Spinal cord (tissue), 9 donors: ENCODE measurements at regions not wholly inside any gene's neighbourhood (a gene's known extent, or its start where the extent isn't known, plus 50 kb on each side); places are given as distances from the start of the nearest gene placed in this dataset.

Experiments used
- DNase-seq, 6 donors: peaks; one replicate each; pipeline versions ENCODE4 v3.0.0 to v3.0.0-alpha.2; 2013 to 2015; ENCODE audit warnings: low spot score in 6 of 6, low read depth in 4 of 6
- H3K27ac ChIP-seq: one replicate; pipeline ENCODE4 v1.5.1; 2013; ENCODE audit warnings: low read depth, low read length, control low read depth
- H3K27me3 ChIP-seq: one replicate; pipeline ENCODE4 v1.6.1; 2013; ENCODE audit warnings: low read length; ENCODE audit not compliant: control insufficient read depth, insufficient read depth
- H3K36me3 ChIP-seq: one replicate; pipeline ENCODE4 v1.6.1; 2013; ENCODE audit warnings: low read length; ENCODE audit not compliant: control insufficient read depth, insufficient read depth
- H3K4me1 ChIP-seq: one replicate; pipeline ENCODE4 v1.6.1; 2013; ENCODE audit warnings: low read length; ENCODE audit not compliant: control insufficient read depth, insufficient read depth
- H3K4me3 ChIP-seq: one replicate; pipeline ENCODE4 v1.5.1; 2013; ENCODE audit warnings: low read depth, low read length, control low read depth
- H3K9me3 ChIP-seq: one replicate; pipeline ENCODE4 v1.6.1; 2013; ENCODE audit warnings: low read length; ENCODE audit not compliant: control insufficient read depth, insufficient read depth
- WGBS: methylation state at CpG from one replicate; pipeline ENCODE4 v1.1.5; 2013; ENCODE audit warnings: missing lambda C conversion rate; ENCODE audit not compliant: insufficient coverage; 5-methylcytosine and 5-hydroxymethylcytosine counted together
- donor health status: healthy.

GRCh38 chr22:47331750-47332149 is 569.3 kb downstream of the TBC1D22A start:
- Histone ChIP-seq H3K4me1 (peaks cover 10% of the 10 kb centered on the region), H3K27me3 (no peaks in the 10 kb centered on the region), H3K27ac (no peak overlapping the region), H3K4me3 (no peak overlapping the region), H3K9me3 (no peaks in the 10 kb centered on the region), H3K36me3 (no peaks in the 10 kb centered on the region)
- DNase-seq, result no peak
- WGBS, result 98% methylated on average over 5 of the region's 8 CpGs

- no peaks in the 10 kb centered on the region for H3K27me3 ChIP-seq
- H3K4me1 ChIP-seq, result peaks cover 10% of the 10 kb centered on the region
- H3K9me3 ChIP-seq, result no peaks in the 10 kb centered on the region
- H3K36me3 ChIP-seq, result no peaks in the 10 kb centered on the region
- H3K4me3 ChIP-seq, result no peak overlapping the region
- DNase-seq, result no peak
- 68% methylated on average over 15 of the region's 18 CpGs for WGBS
- no peak overlapping the region for H3K27ac ChIP-seq
These were observed 567.5 kb downstream of the TBC1D22A start for GRCh38 chr22:47329727-47330650.

- Histone ChIP-seq H3K4me3 (no peak overlapping the region), H3K27me3 (no peaks in the 10 kb centered on the region), H3K4me1 (peaks cover 7% of the 10 kb centered on the region), H3K27ac (no peak overlapping the region), H3K9me3 (no peaks in the 10 kb centered on the region), H3K36me3 (no peaks in the 10 kb centered on the region)
- WGBS, result 79% methylated on average over 9 of the region's 10 CpGs
- DNase-seq, result no peak
These were observed 566.2 kb downstream of the TBC1D22A start for GRCh38 chr22:47328550-47329243.

GRCh38 chr22:47327241-47327640 is 564.8 kb downstream of the TBC1D22A start:
- no peak overlapping the region for H3K27ac ChIP-seq
- peaks cover 7% of the 10 kb centered on the region for H3K4me1 ChIP-seq
- no peaks in the 10 kb centered on the region for H3K9me3 ChIP-seq
- no peak for DNase-seq
- no peak overlapping the region for H3K4me3 ChIP-seq
- WGBS, result 97% methylated on average over 6 of the region's 6 CpGs
- no peaks in the 10 kb centered on the region for H3K36me3 ChIP-seq
- no peaks in the 10 kb centered on the region for H3K27me3 ChIP-seq

- Histone ChIP-seq H3K27me3 (no peaks in the 10 kb centered on the region), H3K4me3 (no peak overlapping the region), H3K9me3 (peaks cover 9% of the 10 kb centered on the region), H3K27ac (no peak overlapping the region), H3K4me1 (peaks cover 3% of the 10 kb centered on the region), H3K36me3 (no peaks in the 10 kb centered on the region)
- 86% methylated on average over 3 of the region's 3 CpGs for WGBS
- DNase-seq, result no peak
These were observed 562.8 kb downstream of the TBC1D22A start for GRCh38 chr22:47325249-47325648.

GRCh38 chr22:47324435-47324990 is 562.1 kb downstream of the TBC1D22A start:
- Histone ChIP-seq H3K36me3 (no peaks in the 10 kb centered on the region), H3K4me3 (no peak overlapping the region), H3K27ac (no peak overlapping the region), H3K4me1 (no peaks in the 10 kb centered on the region), H3K9me3 (peaks cover 9% of the 10 kb centered on the region), H3K27me3 (no peaks in the 10 kb centered on the region)
- DNase-seq, result no peak
- WGBS, result 86% methylated on average over 7 of the region's 10 CpGs

GRCh38 chr22:47323518-47323917 is 561.1 kb downstream of the TBC1D22A start:
- H3K9me3 ChIP-seq, result peaks cover 9% of the 10 kb centered on the region
- no peak overlapping the region for H3K4me3 ChIP-seq
- WGBS, result 100% methylated on average over 3 of the region's 6 CpGs
- no peak for DNase-seq
- H3K4me1 ChIP-seq, result no peaks in the 10 kb centered on the region
- H3K27me3 ChIP-seq, result no peaks in the 10 kb centered on the region
- no peak overlapping the region for H3K27ac ChIP-seq
- no peaks in the 10 kb centered on the region for H3K36me3 ChIP-seq

GRCh38 chr22:47322854-47323253 is 560.4 kb downstream of the TBC1D22A start:
- peaks cover 9% of the 10 kb centered on the region for H3K9me3 ChIP-seq
- no peak overlapping the region for H3K27ac ChIP-seq
- 42% methylated on average over 7 of the region's 7 CpGs for WGBS
- no peaks in the 10 kb centered on the region for H3K36me3 ChIP-seq
- H3K27me3 ChIP-seq, result no peaks in the 10 kb centered on the region
- DNase-seq, result no peak
- H3K4me1 ChIP-seq, result no peaks in the 10 kb centered on the region
- H3K4me3 ChIP-seq, result no peak overlapping the region

- DNase-seq, result no peak
- no peak overlapping the region for H3K4me3 ChIP-seq
- H3K4me1 ChIP-seq, result no peaks in the 10 kb centered on the region
- no peak overlapping the region for H3K27ac ChIP-seq
- no CpG with 5 or more reads among the region's 1 CpG for WGBS
- peaks cover 9% of the 10 kb centered on the region for H3K9me3 ChIP-seq
- H3K27me3 ChIP-seq, result no peaks in the 10 kb centered on the region
- no peaks in the 10 kb centered on the region for H3K36me3 ChIP-seq
These were observed 558.1 kb downstream of the TBC1D22A start for GRCh38 chr22:47320560-47320959.
